H9 (cell line): ENCODE measurements at regions not wholly inside any gene's neighbourhood (a gene's known extent, or its start where the extent isn't known, plus 50 kb on each side); places are given as distances from the start of the nearest gene placed in this dataset.

Experiments
- DNase-seq: peaks from one replicate; pipeline ENCODE4 v3.0.0-alpha.2; 2017
- H2AFZ ChIP-seq: one replicate; pipeline ENCODE4 v1.6.1; 2013; ENCODE audit warnings: mild to moderate bottlenecking, low read length, control low read depth, moderate library complexity
- H2AK5ac ChIP-seq: 2 replicates; pipeline ENCODE4 v1.6.1; 2013; ENCODE audit warnings: low read length, control low read depth, mixed read lengths; ENCODE audit not compliant: insufficient read length
- H2BK120ac ChIP-seq: one replicate; pipeline ENCODE4 v1.6.1; 2013; ENCODE audit warnings: low read depth, mild to moderate bottlenecking, low read length, control low read depth, inconsistent platforms; ENCODE audit not compliant: poor library complexity, severe bottlenecking
- H2BK12ac ChIP-seq: 2 replicates; pipeline ENCODE4 v1.6.1; 2013; ENCODE audit warnings: low read length, control low read depth, mixed read lengths, low read depth; ENCODE audit not compliant: insufficient read length
- H2BK15ac ChIP-seq: 2 replicates; pipeline ENCODE4 v1.6.1; 2013; ENCODE audit warnings: low read depth, low read length, control low read depth
- H2BK20ac ChIP-seq: one replicate; pipeline ENCODE4 v1.6.1; 2013; ENCODE audit warnings: low read depth, mild to moderate bottlenecking, low read length, control low read depth, inconsistent platforms; ENCODE audit not compliant: poor library complexity, severe bottlenecking
- H2BK5ac ChIP-seq: 2 replicates; pipeline ENCODE4 v1.6.1; 2013; ENCODE audit warnings: low read length, control low read depth, mixed read lengths; ENCODE audit not compliant: insufficient read length
- H3K14ac ChIP-seq: 2 replicates; pipeline ENCODE4 v1.6.1; 2013; ENCODE audit warnings: low read length, control low read depth; ENCODE audit not compliant: insufficient read depth
- H3K18ac ChIP-seq: 2 replicates; pipeline ENCODE4 v1.6.1; 2013; ENCODE audit warnings: low read depth, mild to moderate bottlenecking, mixed read lengths, low read length, control low read depth; ENCODE audit not compliant: insufficient read length
- H3K23ac ChIP-seq: 2 replicates; pipeline ENCODE4 v1.6.1; 2013; ENCODE audit warnings: low read length, control low read depth, mixed read lengths, low read depth; ENCODE audit not compliant: insufficient read length
- H3K23me2 ChIP-seq: 2 replicates; pipeline ENCODE4 v1.6.1; 2013; ENCODE audit warnings: low read depth, mild to moderate bottlenecking, mixed read lengths, low read length, control low read depth; ENCODE audit not compliant: insufficient read length, poor library complexity, severe bottlenecking
- H3K27ac ChIP-seq: 2 replicates; pipeline ENCODE4 v1.5.1; 2013; ENCODE audit warnings: low read length, control low read depth, mixed read lengths, low read depth; ENCODE audit not compliant: insufficient read length
- H3K27me3 ChIP-seq: 2 replicates; pipeline ENCODE4 v1.6.1; 2013; ENCODE audit warnings: low read length, control low read depth, inconsistent platforms; ENCODE audit not compliant: insufficient read depth
- H3K4ac ChIP-seq: 2 replicates; pipeline ENCODE4 v1.6.1; 2013; ENCODE audit warnings: low read depth, mild to moderate bottlenecking, control low read depth, inconsistent platforms, low read length, moderate library complexity
- H3K4me1 ChIP-seq: 2 replicates; pipeline ENCODE4 v1.6.1; 2013; ENCODE audit warnings: low read length, control low read depth, inconsistent platforms; ENCODE audit not compliant: insufficient read depth
- H3K4me2 ChIP-seq: 2 replicates; pipeline ENCODE4 v1.6.1; 2013; ENCODE audit warnings: low read length, control low read depth, mixed read lengths; ENCODE audit not compliant: insufficient read length, insufficient read depth
- H3K56ac ChIP-seq: 2 replicates; pipeline ENCODE4 v1.6.1; 2013; ENCODE audit warnings: low read depth, mild to moderate bottlenecking, mixed read lengths, low read length, control low read depth; ENCODE audit not compliant: insufficient read length
- H3K79me1 ChIP-seq: 2 replicates; pipeline ENCODE4 v1.6.1; 2013; ENCODE audit warnings: low read depth, mild to moderate bottlenecking, moderate library complexity, low read length, control low read depth, inconsistent platforms; ENCODE audit not compliant: insufficient read depth, poor library complexity, severe bottlenecking
- H3K79me2 ChIP-seq: 2 replicates; pipeline ENCODE4 v1.6.1; 2013; ENCODE audit warnings: low read length, control low read depth, inconsistent platforms; ENCODE audit not compliant: insufficient read depth
- H3K9ac ChIP-seq: 2 replicates; pipeline ENCODE4 v1.6.1; 2013; ENCODE audit warnings: low read length, control low read depth, mixed read lengths; ENCODE audit not compliant: insufficient read length; ENCODE audit errors: extremely low read depth
- H3K9me3 ChIP-seq: one replicate; pipeline ENCODE4 v1.6.1; 2013; ENCODE audit warnings: low read depth, low read length, inconsistent platforms; ENCODE audit not compliant: control insufficient read depth
- H3T11ph ChIP-seq: one replicate; pipeline ENCODE4 v1.6.1; 2013; ENCODE audit warnings: mild to moderate bottlenecking, low read length, control low read depth, inconsistent platforms
- H4K20me1 ChIP-seq: one replicate; pipeline ENCODE4 v1.6.1; 2013; ENCODE audit not compliant: control insufficient read depth, insufficient read length, insufficient read depth
- H4K5ac ChIP-seq: 2 replicates; pipeline ENCODE4 v1.6.1; 2013; ENCODE audit warnings: low read depth, mild to moderate bottlenecking, mixed read lengths, low read length, control low read depth; ENCODE audit not compliant: insufficient read length
- H4K8ac ChIP-seq: replicated peaks from 2 replicates; pipeline ENCODE4 v1.6.1; 2013; ENCODE audit warnings: low read length, control low read depth, mixed read lengths, low read depth; ENCODE audit not compliant: insufficient read length
- H4K91ac ChIP-seq: 2 replicates; pipeline ENCODE4 v1.6.1; 2013; ENCODE audit warnings: low read depth, mild to moderate bottlenecking, moderate library complexity, mixed read lengths, low read length, control low read depth; ENCODE audit not compliant: insufficient read length
- H3K27ac Mint-ChIP-seq, 3 experiments: 2 replicates in 2 of 3; 3 replicates in 1 of 3; pipeline ENCODE4 v1.8.0; 2020 to 2021; ENCODE audit warnings: mixed read lengths in 3 of 3, mild to moderate bottlenecking in 1 of 3, moderate library complexity in 1 of 3
- H3K27me3 Mint-ChIP-seq: 2 replicates; pipeline ENCODE4 v1.8.0; 2021; ENCODE audit warnings: low read depth, mild to moderate bottlenecking, moderate library complexity, mixed read lengths
- H3K36me3 Mint-ChIP-seq, 3 experiments: 2 replicates in 2 of 3; 3 replicates in 1 of 3; pipeline ENCODE4 v1.8.0; 2020 to 2021; ENCODE audit warnings: low read depth in 3 of 3, mixed read lengths in 3 of 3; ENCODE audit not compliant: insufficient read depth in 1 of 3
- H3K4me1 Mint-ChIP-seq, 2 experiments: 2 replicates each; pipeline ENCODE4 v1.8.0; 2020; ENCODE audit warnings: mixed read lengths in 2 of 2
- H3K4me3 Mint-ChIP-seq, 2 experiments: 2 replicates in 1 of 2; 3 replicates in 1 of 2; pipeline ENCODE4 v1.8.0; 2020 to 2021; ENCODE audit warnings: mild to moderate bottlenecking in 2 of 2, mixed read lengths in 2 of 2, moderate library complexity in 1 of 2
- H3K9me3 Mint-ChIP-seq, 2 experiments: 2 replicates in 1 of 2; 3 replicates in 1 of 2; pipeline ENCODE4 v1.8.0; 2020; ENCODE audit warnings: mild to moderate bottlenecking in 2 of 2, mixed read lengths in 2 of 2, moderate library complexity in 1 of 2
- CTCF ChIP-seq: fragments of 200-600 bp; sonication (generic); conservative IDR thresholded peaks from 3 replicates; pipeline ENCODE4 v1.8.0; 2021; ENCODE audit warnings: antibody characterized with exemption, mild to moderate bottlenecking
- WGBS: extraction: QIAGEN DNeasy Blood & Tissue Kit; methylation state at CpG from one replicate; pipeline ENCODE4 v1.1.7; 2013; ENCODE audit warnings: missing lambda C conversion rate, low lambda C conversion rate, mixed read lengths; ENCODE audit not compliant: insufficient read length; ENCODE audit errors: extremely low coverage; 5-methylcytosine and 5-hydroxymethylcytosine counted together

- no peak overlapping the region for H3K18ac ChIP-seq
- H3K56ac ChIP-seq = no peak overlapping the region
- H2BK20ac ChIP-seq = no peak overlapping the region
- no peaks in the 10 kb centered on the region for H3K4me1 ChIP-seq
- H3K9me3 ChIP-seq = no peaks in the 10 kb centered on the region
- H2BK15ac ChIP-seq = no peak overlapping the region
- Mint-ChIP-seq H3K4me3 (no peak overlapping the region), H3K4me1 (peaks cover 3 to 5% of the 10 kb centered on the region in 2 experiments; a peak in 3 of 4 replicates), H3K27me3 (no peaks in the 10 kb centered on the region), H3K9me3 (peaks cover 8 to 9% of the 10 kb centered on the region in 2 experiments; a peak in 3 of 5 replicates), H3K27ac (no peak overlapping the region), H3K36me3 (no peaks in the 10 kb centered on the region; a peak in 2 of 7 replicates)
- no peak overlapping the region for H3K4ac ChIP-seq
- WGBS = no CpG with 5 or more reads among the region's 7 CpGs
- no peak overlapping the region for H3K9ac ChIP-seq
- no peak for TF ChIP-seq CTCF
- H3K79me2 ChIP-seq = no peaks in the 10 kb centered on the region
- no peaks in the 10 kb centered on the region for H3K79me1 ChIP-seq
- H3K27me3 ChIP-seq = no peaks in the 10 kb centered on the region
- H2BK12ac ChIP-seq = no peak overlapping the region
- H3K23ac ChIP-seq = no peak overlapping the region
- no peak for DNase-seq
- no peak overlapping the region for H4K91ac ChIP-seq
- no peak overlapping the region for H4K5ac ChIP-seq
- no peaks in the 10 kb centered on the region for H4K20me1 ChIP-seq
- no peak overlapping the region for H2AK5ac ChIP-seq
- H3K27ac ChIP-seq = no peak overlapping the region
- no peak overlapping the region for H2BK5ac ChIP-seq
- H3K23me2 ChIP-seq = no peaks in the 10 kb centered on the region
- no peak overlapping the region for H4K8ac ChIP-seq
- no peak overlapping the region for H3K4me2 ChIP-seq
- no peak overlapping the region for H2AFZ ChIP-seq
- H3K14ac ChIP-seq = no peak overlapping the region
- H3T11ph ChIP-seq = no peak overlapping the region
- H2BK120ac ChIP-seq = no peak overlapping the region
Measured at GRCh38 chr18:77960791-77961410, 711.3 kb downstream of the GALR1 start.
